Loucy (cell line): ENCODE measurements at regions not wholly inside any gene's neighbourhood (a gene's known extent, or its start where the extent isn't known, plus 50 kb on each side); places are given as distances from the start of the nearest gene placed in this dataset.
"Not testable (repeated sequence)": the region's sequence is repeated elsewhere in the genome, so short reads cannot be mapped to it uniquely, and the experiment has no call there.

ENCODE experiments used
- EZH2phosphoT487 ChIP-seq: fragments of 200-600 bp; IDR thresholded peaks from 2 replicates; pipeline ENCODE4 v1.6.1; 2018; ENCODE audit warnings: antibody characterized with exemption, mild to moderate bottlenecking, moderate library complexity, borderline replicate concordance
- TF ChIP-seq, protein P1 (sequence below): fragments of 200-600 bp; sonication (generic); conservative IDR thresholded peaks from 2 replicates; pipeline ENCODE4 v1.5.1; 2014; ENCODE audit warnings: mild to moderate bottlenecking, antibody characterized with exemption, low read length

GRCh38 chr13:93041566-93041965 is 185.0 kb upstream of the GPC6 start:
- TF ChIP-seq, protein P1, sequence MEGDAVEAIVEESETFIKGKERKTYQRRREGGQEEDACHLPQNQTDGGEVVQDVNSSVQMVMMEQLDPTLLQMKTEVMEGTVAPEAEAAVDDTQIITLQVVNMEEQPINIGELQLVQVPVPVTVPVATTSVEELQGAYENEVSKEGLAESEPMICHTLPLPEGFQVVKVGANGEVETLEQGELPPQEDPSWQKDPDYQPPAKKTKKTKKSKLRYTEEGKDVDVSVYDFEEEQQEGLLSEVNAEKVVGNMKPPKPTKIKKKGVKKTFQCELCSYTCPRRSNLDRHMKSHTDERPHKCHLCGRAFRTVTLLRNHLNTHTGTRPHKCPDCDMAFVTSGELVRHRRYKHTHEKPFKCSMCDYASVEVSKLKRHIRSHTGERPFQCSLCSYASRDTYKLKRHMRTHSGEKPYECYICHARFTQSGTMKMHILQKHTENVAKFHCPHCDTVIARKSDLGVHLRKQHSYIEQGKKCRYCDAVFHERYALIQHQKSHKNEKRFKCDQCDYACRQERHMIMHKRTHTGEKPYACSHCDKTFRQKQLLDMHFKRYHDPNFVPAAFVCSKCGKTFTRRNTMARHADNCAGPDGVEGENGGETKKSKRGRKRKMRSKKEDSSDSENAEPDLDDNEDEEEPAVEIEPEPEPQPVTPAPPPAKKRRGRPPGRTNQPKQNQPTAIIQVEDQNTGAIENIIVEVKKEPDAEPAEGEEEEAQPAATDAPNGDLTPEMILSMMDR, result not testable (repeated sequence)
- not testable (repeated sequence) for TF ChIP-seq EZH2phosphoT487
